A549 (cell line): ENCODE measurements at regions not wholly inside any gene's neighbourhood (a gene's known extent, or its start where the extent isn't known, plus 50 kb on each side); places are given as distances from the start of the nearest gene placed in this dataset.

Experiments used
- BHLHE40 ChIP-seq: IDR thresholded peaks from 2 replicates; pipeline ENCODE4 v1.6.1; 2012; ENCODE audit warnings: low read depth, low read length, inconsistent platforms
- JUN ChIP-seq, 2 experiments: fragments of >200 bp; sonication (Bioruptor Twin); formaldehyde crosslinking; IDR thresholded peaks; 2 replicates in 1 of 2; 3 replicates in 1 of 2; pipeline ENCODE4 v1.6.1; 2016 to 2017
- KDM5A ChIP-seq: fragments of 200-600 bp; sonication (generic); IDR thresholded peaks from 2 replicates; pipeline ENCODE4 v1.6.1; 2016; ENCODE audit warnings: antibody characterized with exemption, mild to moderate bottlenecking
- MAFK ChIP-seq: fragments of 450-650 bp; IDR thresholded peaks from 2 replicates; pipeline ENCODE4 v1.6.1; 2014; ENCODE audit not compliant: partially characterized antibody
- POLR2A ChIP-seq: IDR thresholded peaks from 2 replicates; pipeline ENCODE4 v1.6.1; 2012; ENCODE audit warnings: mild to moderate bottlenecking, low read length
- ZFP36 ChIP-seq: fragments of 450-650 bp; IDR thresholded peaks from 2 replicates; pipeline ENCODE4 v1.6.1; 2014; ENCODE audit warnings: borderline replicate concordance; ENCODE audit not compliant: partially characterized antibody
- TF ChIP-seq, protein P1 (sequence below): fragments of 200-600 bp; sonication (generic); IDR thresholded peaks from 2 replicates; pipeline ENCODE4 v1.6.1; 2016; ENCODE audit warnings: antibody characterized with exemption, mild to moderate bottlenecking, moderate library complexity
- TF ChIP-seq, protein P2 (sequence below): fragments of >200 bp; sonication (Bioruptor Twin); formaldehyde crosslinking; IDR thresholded peaks from 3 replicates; pipeline ENCODE4 v1.5.1; 2016
- TF ChIP-seq, protein P3 (sequence below): fragments of >200 bp; sonication (Bioruptor Twin); formaldehyde crosslinking; IDR thresholded peaks from 2 replicates; pipeline ENCODE4 v1.6.1; 2016

DNA sequence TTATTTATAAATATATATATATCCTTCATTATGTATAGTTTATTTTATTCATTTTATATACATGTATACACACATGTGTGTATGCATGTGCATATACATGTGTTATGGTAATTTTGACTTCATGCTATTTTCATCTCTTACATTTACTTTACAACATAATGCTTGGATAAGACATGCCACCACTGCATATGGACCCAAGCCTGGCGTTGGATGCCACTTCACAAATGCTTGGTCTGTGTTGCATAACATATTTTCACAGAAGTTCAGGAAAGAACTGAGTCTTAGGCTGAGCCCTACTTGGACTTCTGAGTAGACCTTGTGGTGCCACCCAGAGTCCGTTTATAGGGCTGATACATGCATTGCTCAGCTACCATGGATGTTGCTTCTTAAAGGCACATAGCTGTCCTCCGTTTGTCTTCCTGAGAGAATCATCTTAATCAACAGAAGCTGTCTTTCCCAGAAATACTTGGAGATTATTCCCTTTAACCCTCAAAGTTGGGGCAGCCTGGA is 337.8 kb downstream of the BTBD3 start:
- no peak for TF ChIP-seq POLR2A
- no peak for TF ChIP-seq ZFP36
- TF ChIP-seq MAFK: no peak
- TF ChIP-seq BHLHE40: no peak
- TF ChIP-seq, protein P1, sequence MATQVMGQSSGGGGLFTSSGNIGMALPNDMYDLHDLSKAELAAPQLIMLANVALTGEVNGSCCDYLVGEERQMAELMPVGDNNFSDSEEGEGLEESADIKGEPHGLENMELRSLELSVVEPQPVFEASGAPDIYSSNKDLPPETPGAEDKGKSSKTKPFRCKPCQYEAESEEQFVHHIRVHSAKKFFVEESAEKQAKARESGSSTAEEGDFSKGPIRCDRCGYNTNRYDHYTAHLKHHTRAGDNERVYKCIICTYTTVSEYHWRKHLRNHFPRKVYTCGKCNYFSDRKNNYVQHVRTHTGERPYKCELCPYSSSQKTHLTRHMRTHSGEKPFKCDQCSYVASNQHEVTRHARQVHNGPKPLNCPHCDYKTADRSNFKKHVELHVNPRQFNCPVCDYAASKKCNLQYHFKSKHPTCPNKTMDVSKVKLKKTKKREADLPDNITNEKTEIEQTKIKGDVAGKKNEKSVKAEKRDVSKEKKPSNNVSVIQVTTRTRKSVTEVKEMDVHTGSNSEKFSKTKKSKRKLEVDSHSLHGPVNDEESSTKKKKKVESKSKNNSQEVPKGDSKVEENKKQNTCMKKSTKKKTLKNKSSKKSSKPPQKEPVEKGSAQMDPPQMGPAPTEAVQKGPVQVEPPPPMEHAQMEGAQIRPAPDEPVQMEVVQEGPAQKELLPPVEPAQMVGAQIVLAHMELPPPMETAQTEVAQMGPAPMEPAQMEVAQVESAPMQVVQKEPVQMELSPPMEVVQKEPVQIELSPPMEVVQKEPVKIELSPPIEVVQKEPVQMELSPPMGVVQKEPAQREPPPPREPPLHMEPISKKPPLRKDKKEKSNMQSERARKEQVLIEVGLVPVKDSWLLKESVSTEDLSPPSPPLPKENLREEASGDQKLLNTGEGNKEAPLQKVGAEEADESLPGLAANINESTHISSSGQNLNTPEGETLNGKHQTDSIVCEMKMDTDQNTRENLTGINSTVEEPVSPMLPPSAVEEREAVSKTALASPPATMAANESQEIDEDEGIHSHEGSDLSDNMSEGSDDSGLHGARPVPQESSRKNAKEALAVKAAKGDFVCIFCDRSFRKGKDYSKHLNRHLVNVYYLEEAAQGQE: no peak
- TF ChIP-seq, protein P2, sequence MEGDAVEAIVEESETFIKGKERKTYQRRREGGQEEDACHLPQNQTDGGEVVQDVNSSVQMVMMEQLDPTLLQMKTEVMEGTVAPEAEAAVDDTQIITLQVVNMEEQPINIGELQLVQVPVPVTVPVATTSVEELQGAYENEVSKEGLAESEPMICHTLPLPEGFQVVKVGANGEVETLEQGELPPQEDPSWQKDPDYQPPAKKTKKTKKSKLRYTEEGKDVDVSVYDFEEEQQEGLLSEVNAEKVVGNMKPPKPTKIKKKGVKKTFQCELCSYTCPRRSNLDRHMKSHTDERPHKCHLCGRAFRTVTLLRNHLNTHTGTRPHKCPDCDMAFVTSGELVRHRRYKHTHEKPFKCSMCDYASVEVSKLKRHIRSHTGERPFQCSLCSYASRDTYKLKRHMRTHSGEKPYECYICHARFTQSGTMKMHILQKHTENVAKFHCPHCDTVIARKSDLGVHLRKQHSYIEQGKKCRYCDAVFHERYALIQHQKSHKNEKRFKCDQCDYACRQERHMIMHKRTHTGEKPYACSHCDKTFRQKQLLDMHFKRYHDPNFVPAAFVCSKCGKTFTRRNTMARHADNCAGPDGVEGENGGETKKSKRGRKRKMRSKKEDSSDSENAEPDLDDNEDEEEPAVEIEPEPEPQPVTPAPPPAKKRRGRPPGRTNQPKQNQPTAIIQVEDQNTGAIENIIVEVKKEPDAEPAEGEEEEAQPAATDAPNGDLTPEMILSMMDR: no peak
- TF ChIP-seq, protein P3, sequence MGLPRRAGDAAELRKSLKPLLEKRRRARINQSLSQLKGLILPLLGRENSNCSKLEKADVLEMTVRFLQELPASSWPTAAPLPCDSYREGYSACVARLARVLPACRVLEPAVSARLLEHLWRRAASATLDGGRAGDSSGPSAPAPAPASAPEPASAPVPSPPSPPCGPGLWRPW: no peak
- no peak for TF ChIP-seq JUN (IDR thresholded peaks at IDR 0.05)
- no peak for TF ChIP-seq KDM5A
